ENCODE measurements at regions not wholly inside any gene's neighbourhood (a gene's known extent, or its start where the extent isn't known, plus 50 kb on each side); places are given as distances from the start of the nearest gene placed in this dataset.

DNA sequence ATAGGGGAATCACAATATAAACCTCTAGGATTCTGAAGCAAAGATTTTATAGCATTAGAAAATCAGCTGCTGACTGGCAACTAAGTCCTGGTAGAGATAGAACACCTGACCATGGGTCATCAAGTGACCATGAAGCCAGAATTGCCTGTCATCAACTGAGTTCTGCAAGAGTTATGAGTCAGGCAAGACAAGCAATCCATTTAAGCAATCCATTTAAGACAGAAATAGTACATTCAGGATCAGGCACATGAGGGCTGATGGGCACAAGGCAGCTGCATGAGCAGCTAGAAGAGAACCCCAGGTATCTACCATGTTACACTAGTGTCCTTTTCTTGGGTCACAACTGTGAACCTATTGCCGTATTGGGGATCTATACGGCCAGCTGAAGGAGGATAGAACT lies 98.9 kb downstream of the SPRY1 start:
- H3K4me3 Mint-ChIP-seq, result no peak overlapping the region
- H3K27ac Mint-ChIP-seq, result no peak overlapping the region
- TF ChIP-seq, protein P1, sequence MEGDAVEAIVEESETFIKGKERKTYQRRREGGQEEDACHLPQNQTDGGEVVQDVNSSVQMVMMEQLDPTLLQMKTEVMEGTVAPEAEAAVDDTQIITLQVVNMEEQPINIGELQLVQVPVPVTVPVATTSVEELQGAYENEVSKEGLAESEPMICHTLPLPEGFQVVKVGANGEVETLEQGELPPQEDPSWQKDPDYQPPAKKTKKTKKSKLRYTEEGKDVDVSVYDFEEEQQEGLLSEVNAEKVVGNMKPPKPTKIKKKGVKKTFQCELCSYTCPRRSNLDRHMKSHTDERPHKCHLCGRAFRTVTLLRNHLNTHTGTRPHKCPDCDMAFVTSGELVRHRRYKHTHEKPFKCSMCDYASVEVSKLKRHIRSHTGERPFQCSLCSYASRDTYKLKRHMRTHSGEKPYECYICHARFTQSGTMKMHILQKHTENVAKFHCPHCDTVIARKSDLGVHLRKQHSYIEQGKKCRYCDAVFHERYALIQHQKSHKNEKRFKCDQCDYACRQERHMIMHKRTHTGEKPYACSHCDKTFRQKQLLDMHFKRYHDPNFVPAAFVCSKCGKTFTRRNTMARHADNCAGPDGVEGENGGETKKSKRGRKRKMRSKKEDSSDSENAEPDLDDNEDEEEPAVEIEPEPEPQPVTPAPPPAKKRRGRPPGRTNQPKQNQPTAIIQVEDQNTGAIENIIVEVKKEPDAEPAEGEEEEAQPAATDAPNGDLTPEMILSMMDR (conservative IDR thresholded peaks at IDR 0.05), result no peak
- peaks cover 5% of the 10 kb centered on the region for H3K9me3 Mint-ChIP-seq
- no peaks in the 10 kb centered on the region for H3K4me1 Mint-ChIP-seq (ENCODE audit: unreplicated experiment)
- H3K27me3 Mint-ChIP-seq, result no peaks in the 10 kb centered on the region
- no peak for DNase-seq (ENCODE audit: extremely low spot score, unreplicated experiment)
- no peaks in the 10 kb centered on the region for H3K36me3 Mint-ChIP-seq

DNA sequence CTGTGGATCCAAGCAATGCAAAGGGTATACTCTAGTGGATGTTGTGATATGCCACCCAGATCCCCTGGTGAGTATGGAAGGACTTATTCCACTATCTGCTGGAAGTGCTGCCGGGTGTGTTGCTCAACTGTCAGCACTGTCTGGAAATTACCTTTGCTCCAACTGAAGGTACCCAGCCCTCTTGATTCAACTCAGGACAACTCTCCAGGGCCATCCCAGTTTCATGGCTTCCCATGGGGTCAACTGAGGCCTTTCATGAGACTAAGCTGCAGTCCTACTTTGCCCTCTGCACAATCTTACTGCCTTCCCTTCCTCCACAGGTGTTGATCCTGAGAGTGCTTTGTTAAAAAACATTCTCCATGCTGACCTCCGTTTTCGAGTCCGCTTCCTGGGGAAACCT lies 99.8 kb downstream of the SPRY1 start:
- TF ChIP-seq, protein P1 (conservative IDR thresholded peaks at IDR 0.05), result no peak
- H3K9me3 Mint-ChIP-seq, result peaks cover 5% of the 10 kb centered on the region
- DNase-seq (ENCODE audit: extremely low spot score, unreplicated experiment), result no peak
- H3K4me1 Mint-ChIP-seq (ENCODE audit: unreplicated experiment), result peaks cover under 1% of the 10 kb centered on the region
- H3K36me3 Mint-ChIP-seq, result no peaks in the 10 kb centered on the region
- no peak overlapping the region for H3K27ac Mint-ChIP-seq
- no peak overlapping the region for H3K4me3 Mint-ChIP-seq
- H3K27me3 Mint-ChIP-seq, result no peaks in the 10 kb centered on the region

DNA sequence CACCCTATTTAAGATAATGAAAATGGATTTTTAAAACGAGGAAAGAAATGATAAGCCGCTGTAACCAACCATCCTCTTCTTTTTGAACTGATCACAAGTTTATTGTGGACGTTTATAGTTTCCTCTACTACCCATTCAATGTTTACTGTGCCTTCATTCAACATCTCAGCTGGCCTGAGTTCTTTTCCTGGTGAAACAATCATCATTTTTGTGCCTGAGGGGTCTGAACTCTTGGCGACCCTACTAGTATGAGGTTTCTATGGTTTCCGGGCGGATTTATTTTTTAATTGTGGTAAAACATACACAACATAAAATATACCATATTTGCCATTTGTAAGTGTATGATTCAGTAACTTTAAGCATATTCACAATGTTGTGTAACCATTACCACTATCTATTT lies 100.7 kb downstream of the SPRY1 start:
- Mint-ChIP-seq H3K27ac (no peak overlapping the region), H3K36me3 (no peaks in the 10 kb centered on the region), H3K9me3 (peaks cover 5% of the 10 kb centered on the region), H3K4me3 (no peak overlapping the region), H3K4me1 (ENCODE audit: unreplicated experiment) (peaks cover 6% of the 10 kb centered on the region), H3K27me3 (no peaks in the 10 kb centered on the region)
- TF ChIP-seq, protein P1 (conservative IDR thresholded peaks at IDR 0.05), result no peak
- DNase-seq (ENCODE audit: extremely low spot score, unreplicated experiment), result no peak

DNA sequence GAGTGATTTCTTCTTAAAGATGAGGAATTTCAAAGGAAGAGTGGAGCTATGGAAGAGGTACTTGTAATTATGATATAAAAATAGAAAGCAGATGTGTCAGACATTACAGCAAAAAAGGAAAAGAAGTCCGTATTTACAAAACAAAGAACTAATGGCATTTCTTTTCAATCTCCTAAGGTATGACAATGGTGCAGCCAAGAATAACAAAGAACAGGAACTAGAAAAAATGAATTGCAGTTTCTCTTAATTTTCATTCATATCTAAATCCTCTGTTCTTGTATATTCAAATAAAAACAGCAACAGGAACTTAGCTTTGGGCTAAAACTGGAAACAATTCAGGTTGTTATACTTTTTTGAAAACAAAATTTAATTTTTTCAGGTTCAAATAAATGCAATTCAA lies 105.1 kb downstream of the SPRY1 start:
- no peak overlapping the region for H3K4me3 Mint-ChIP-seq
- H3K36me3 Mint-ChIP-seq, result no peaks in the 10 kb centered on the region
- peaks cover 24% of the 10 kb centered on the region for H3K4me1 Mint-ChIP-seq (ENCODE audit: unreplicated experiment)
- DNase-seq (ENCODE audit: extremely low spot score, unreplicated experiment), result no peak
- TF ChIP-seq, protein P1 (conservative IDR thresholded peaks at IDR 0.05), result no peak
- H3K9me3 Mint-ChIP-seq, result peaks cover 5% of the 10 kb centered on the region
- H3K27me3 Mint-ChIP-seq, result no peaks in the 10 kb centered on the region
- peak overlapping the region; percentile 45 for H3K27ac Mint-ChIP-seq

DNA sequence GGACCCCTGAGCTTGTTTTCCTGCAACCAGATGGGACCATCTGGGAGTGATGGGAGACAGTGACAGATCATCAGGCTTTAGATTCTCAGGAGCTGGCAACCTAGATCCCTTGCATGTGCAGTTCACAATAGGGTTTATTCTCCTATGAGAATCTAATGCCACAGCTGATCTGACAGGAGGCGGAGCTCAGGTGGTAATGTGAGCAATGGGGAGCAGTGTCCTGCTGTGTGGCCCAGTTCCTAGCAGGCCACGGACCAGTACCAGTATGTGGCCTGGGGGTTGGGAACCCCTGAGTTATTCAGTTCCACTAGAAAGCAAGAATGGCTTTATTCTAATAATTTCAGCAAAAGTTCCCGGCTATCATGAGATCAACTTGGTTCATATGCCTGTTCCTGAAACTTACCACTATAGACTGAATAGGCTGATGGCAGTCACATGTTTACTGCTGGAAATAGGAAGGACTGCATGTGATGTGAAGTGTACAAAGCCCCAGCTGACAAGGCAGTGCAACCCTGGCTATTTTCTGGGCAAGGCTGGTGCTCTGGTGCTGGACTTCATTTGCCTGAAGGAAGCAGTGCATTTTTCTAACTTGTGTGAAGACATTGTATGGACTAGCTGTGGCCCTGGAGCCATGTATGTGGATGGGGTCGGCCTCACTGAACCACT lies 107.2 kb downstream of the SPRY1 start:
- H3K27me3 Mint-ChIP-seq, result no peaks in the 10 kb centered on the region

More for the DNA sequence above, 107.2 kb downstream of the SPRY1 start:
- TF ChIP-seq, protein P1 (conservative IDR thresholded peaks at IDR 0.05), result no peak
- peaks cover 32% of the 10 kb centered on the region for H3K4me1 Mint-ChIP-seq (ENCODE audit: unreplicated experiment)
- H3K27ac Mint-ChIP-seq, result peak overlapping the region; percentile 62
- no peaks in the 10 kb centered on the region for H3K36me3 Mint-ChIP-seq
- H3K9me3 Mint-ChIP-seq, result peaks cover 5% of the 10 kb centered on the region
- DNase-seq (ENCODE audit: extremely low spot score, unreplicated experiment), result no peak
- H3K4me3 Mint-ChIP-seq, result peak overlapping the region; percentile 60
